ENCODE measurements at regions not wholly inside any gene's neighbourhood (a gene's known extent, or its start where the extent isn't known, plus 50 kb on each side); places are given as distances from the start of the nearest gene placed in this dataset.
A peak's percentile ranks its signal among the peaks of the same experiment; 100 is the strongest.
"Not testable (repeated sequence)": the region's sequence is repeated elsewhere in the genome, so short reads cannot be mapped to it uniquely, and the experiment has no call there.

DNA sequence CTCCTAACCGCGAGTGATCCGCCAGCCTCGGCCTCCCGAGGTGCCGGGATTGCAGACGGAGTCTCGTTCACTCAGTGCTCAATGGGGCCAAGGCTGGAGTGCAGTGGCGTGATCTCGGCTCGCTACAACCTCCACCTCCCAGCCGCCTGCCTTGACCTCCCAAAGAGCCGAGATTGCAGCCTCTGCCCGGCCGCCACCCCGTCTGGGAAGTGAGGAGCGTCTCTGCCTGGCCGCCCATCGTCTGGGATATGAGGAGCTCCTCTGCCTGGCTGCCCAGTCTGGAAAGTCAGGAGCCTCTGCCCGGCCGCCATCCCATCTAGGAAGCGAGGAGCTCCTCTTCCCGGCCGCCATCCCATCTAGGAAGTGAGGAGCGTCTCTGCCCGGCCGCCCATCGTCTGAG is 58.8 kb upstream of the ANKRD30BL start:
- not testable (repeated sequence) for H3K36me3 ChIP-seq (ENCODE audit: control insufficient read depth in 2 of 2, insufficient read depth in 2 of 2, low read length in 2 of 2); H3K27ac ChIP-seq (ENCODE audit: low read length); H3K9ac ChIP-seq (ENCODE audit: low read length in 2 of 2); H3K27me3 ChIP-seq (ENCODE audit: control insufficient read depth in 1 of 2, insufficient read depth in 2 of 2, low read length in 2 of 2); H3K4me3 ChIP-seq (ENCODE audit: low read length in 2 of 2); H3K9me3 ChIP-seq (ENCODE audit: control insufficient read depth in 2 of 2, low read length in 2 of 2); H3K4me1 ChIP-seq (ENCODE audit: control insufficient read depth, insufficient read depth, low read length)

DNA sequence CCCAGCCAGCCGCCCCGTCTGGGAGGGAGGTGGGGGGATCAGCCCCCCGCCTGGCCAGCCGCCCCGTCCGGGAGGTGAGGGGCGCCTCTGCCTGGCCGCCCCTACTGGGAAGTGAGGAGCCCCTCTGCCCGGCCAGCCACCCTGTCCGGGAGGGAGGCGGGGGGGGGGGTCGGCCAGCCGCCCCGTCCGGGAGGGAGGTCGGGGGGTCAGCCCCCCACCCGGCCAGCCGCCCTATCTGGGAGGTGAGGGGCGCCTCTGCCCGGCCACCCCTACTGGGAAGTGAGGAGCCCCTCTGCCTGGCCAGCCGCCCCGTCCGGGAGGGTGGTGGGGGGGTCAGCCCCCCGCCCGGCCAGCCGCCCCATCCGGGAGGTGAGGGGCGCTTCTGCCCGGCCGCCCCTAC is 60.1 kb upstream of the ANKRD30BL start:
- H3K36me3 ChIP-seq (ENCODE audit: control insufficient read depth in 2 of 2, insufficient read depth in 2 of 2, low read length in 2 of 2); H3K4me1 ChIP-seq (ENCODE audit: control insufficient read depth, insufficient read depth, low read length); H3K27ac ChIP-seq (ENCODE audit: low read length); H3K4me3 ChIP-seq (ENCODE audit: low read length in 2 of 2); H3K9ac ChIP-seq (ENCODE audit: low read length in 2 of 2); H3K27me3 ChIP-seq (ENCODE audit: control insufficient read depth in 1 of 2, insufficient read depth in 2 of 2, low read length in 2 of 2); H3K9me3 ChIP-seq (ENCODE audit: control insufficient read depth in 2 of 2, low read length in 2 of 2): not testable (repeated sequence)

DNA sequence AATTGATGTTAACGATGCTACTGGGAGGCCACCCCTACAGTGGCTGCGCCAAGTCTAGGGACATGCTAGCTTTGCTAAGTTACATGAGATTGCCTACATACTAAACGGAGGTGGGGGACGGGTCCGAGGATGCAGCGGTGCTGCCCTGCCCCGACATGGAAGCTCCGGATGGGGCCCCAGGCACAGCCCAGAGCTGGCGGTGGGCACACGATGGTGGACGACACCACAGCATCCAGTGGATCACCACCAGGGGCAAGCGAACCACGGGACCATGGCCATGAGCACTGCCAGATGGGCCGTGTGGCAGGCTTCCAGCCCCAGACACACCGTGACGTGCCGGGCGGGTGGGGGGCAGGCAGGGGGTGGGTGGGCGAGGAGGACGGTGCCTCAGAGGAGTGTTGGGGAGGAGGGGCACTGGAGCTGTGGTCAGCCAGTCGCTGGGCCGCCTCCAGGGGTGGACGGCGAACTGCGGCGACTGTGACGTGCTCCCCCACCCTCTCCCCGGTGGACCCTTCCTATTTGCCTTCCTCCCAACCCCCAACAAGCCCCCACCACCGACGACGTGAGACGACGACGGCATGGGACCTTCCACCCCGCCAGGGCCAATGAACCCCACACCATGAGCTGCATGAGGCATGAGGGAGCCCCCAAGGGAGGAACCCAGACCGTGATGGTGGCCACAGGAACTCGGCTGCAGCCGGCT is 90.6 kb upstream of the ANKRD30BL start:
- H3K4me3 ChIP-seq (ENCODE audit: low read length in 2 of 2) = no peak overlapping the region
- H3K4me1 ChIP-seq (ENCODE audit: control insufficient read depth, insufficient read depth, low read length) = peaks cover 3% of the 10 kb centered on the region
- no peaks in the 10 kb centered on the region for H3K36me3 ChIP-seq (ENCODE audit: control insufficient read depth in 2 of 2, insufficient read depth in 2 of 2, low read length in 2 of 2)
- H3K9ac ChIP-seq (ENCODE audit: low read length in 2 of 2) = no peak overlapping the region
- H3K27ac ChIP-seq (ENCODE audit: low read length) = no peak overlapping the region
- H3K9me3 ChIP-seq (ENCODE audit: control insufficient read depth in 2 of 2, low read length in 2 of 2) = no peaks in the 10 kb centered on the region
- H3K27me3 ChIP-seq (ENCODE audit: control insufficient read depth in 1 of 2, insufficient read depth in 2 of 2, low read length in 2 of 2) = peaks cover 0 to 5% of the 10 kb centered on the region in 2 donors

DNA sequence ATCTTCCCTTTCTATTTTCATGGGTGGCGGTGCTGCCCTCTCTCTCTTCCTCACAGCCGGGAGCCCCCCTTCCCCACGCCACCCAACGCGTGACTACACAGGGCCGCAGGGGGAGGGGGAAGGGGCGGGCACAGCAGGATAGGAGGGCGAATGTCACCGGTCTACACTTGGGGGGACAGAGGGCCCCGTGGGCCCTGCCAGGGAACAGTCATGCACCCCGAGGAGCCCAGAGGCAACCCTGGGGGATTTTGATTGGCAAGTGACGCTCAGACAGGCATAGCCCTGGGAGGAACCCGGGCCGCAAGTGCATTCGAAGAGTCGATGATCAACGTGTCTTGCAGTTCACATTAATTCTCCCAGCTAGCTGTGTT is 91.1 kb upstream of the ANKRD30BL start:
- H3K4me3 ChIP-seq (ENCODE audit: low read length in 2 of 2) = no peak overlapping the region
- H3K4me1 ChIP-seq (ENCODE audit: control insufficient read depth, insufficient read depth, low read length) = peaks cover 3% of the 10 kb centered on the region
- H3K9me3 ChIP-seq (ENCODE audit: control insufficient read depth in 2 of 2, low read length in 2 of 2) = no peaks in the 10 kb centered on the region
- no peaks in the 10 kb centered on the region for H3K36me3 ChIP-seq (ENCODE audit: control insufficient read depth in 2 of 2, insufficient read depth in 2 of 2, low read length in 2 of 2)
- H3K9ac ChIP-seq (ENCODE audit: low read length in 2 of 2) = no peak overlapping the region
- H3K27me3 ChIP-seq (ENCODE audit: control insufficient read depth in 1 of 2, insufficient read depth in 2 of 2, low read length in 2 of 2) = peaks cover 0 to 11% of the 10 kb centered on the region in 2 donors
- H3K27ac ChIP-seq (ENCODE audit: low read length) = no peak overlapping the region

DNA sequence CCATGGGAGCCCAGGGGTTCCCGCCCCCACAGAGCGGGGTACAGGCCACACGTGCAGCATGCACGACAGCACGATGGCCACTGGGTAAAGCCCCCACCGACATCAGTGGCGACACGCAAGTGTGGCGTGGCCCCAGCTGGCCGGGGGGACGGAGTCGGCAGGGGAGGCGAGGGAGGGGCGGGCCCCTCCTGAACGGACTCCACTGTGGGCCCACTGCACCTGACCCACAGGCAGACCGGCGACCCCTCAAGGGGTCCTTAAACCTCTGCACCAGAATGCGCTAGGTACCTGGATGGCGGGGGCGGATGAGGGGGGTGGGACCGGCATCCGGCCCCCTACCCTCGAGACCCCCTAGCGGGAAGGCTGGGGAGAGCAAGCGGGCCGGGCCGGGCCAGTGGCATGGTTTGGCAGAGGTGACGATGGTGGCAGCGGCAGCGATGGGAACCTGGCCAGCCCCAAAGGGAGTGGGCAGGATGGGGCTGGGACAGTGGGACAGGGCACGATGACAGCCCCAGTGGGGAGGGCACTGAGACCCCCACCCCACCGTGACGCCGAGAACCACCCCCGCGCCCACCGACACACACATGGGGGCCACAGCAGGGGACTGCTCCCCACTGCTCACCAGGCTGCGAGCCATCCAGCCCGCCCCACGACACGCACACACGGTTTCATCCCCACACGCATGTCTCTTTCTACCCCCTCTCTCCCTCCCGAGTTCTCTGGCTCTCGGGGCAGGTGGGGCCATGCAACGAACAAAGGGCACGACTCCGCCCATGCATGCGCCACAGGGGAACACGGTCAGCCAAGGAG is 91.9 kb upstream of the ANKRD30BL start:
- Histone ChIP-seq H3K27me3 (ENCODE audit: control insufficient read depth in 1 of 2, insufficient read depth in 2 of 2, low read length in 2 of 2) (peaks cover 0 to 12% of the 10 kb centered on the region in 2 donors), H3K9ac (ENCODE audit: low read length in 2 of 2) (no peak overlapping the region), H3K36me3 (ENCODE audit: control insufficient read depth in 2 of 2, insufficient read depth in 2 of 2, low read length in 2 of 2) (no peaks in the 10 kb centered on the region), H3K4me3 (ENCODE audit: low read length in 2 of 2) (no peak overlapping the region), H3K9me3 (ENCODE audit: control insufficient read depth in 2 of 2, low read length in 2 of 2) (no peaks in the 10 kb centered on the region), H3K27ac (ENCODE audit: low read length) (no peak overlapping the region), H3K4me1 (ENCODE audit: control insufficient read depth, insufficient read depth, low read length) (peaks cover 3% of the 10 kb centered on the region)

DNA sequence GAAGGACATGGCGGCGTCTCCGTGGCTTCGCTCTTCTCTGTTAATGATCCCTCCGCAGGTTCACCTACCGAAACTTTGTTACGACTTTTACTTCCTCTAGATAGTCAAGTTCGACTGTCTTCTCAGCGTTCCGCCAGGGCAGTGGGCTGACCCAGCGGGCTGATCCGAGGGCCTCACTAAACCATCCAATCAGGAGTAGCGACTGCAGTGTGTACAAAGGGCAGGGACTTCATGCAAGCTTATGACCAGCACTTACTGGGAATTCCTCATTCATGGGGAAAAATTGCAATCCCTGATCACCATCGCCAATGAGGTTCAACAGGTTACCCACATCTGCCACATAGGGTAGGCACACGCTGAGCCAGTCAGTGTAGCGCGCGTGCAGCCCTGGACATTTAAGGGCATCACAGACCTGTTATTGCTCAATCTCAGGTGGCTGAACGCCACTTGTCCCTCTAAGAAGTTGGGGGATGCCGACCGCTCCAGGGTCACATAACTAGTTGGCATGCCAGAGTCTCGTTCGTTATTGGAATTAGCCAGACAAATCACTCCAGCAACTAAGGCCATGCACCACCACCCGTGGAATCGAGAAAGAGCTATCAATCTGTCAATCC is 92.7 kb upstream of the ANKRD30BL start:
- H3K9me3 ChIP-seq (ENCODE audit: control insufficient read depth in 2 of 2, low read length in 2 of 2); H3K9ac ChIP-seq (ENCODE audit: low read length in 2 of 2): not testable (repeated sequence)

DNA sequence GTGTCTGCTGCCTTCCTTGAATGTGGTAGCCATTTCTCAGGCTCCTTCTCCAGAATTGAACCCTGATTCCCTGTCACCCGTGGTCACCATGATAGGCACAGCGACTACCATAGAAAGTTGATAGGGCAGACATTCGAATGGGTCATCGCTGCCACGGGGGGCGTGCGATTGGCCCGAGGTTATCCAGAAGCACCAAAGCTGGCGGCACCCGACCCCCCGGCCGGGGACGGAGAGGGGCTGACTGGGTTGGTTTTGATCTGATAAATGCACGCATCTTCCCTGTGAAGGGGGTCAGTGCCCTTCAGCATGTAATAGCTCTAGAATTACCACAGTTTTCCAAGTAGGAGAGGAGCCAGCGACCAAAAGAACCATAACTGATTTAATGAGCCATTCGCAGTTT is 94.0 kb upstream of the ANKRD30BL start:
- Histone ChIP-seq H3K4me3 (ENCODE audit: low read length in 2 of 2) (no peak overlapping the region), H3K27ac (ENCODE audit: low read length) (no peak overlapping the region), H3K4me1 (ENCODE audit: control insufficient read depth, insufficient read depth, low read length) (peaks cover 3% of the 10 kb centered on the region), H3K27me3 (ENCODE audit: control insufficient read depth in 1 of 2, insufficient read depth in 2 of 2, low read length in 2 of 2) (peaks cover 0 to 12% of the 10 kb centered on the region in 2 donors), H3K36me3 (ENCODE audit: control insufficient read depth in 2 of 2, insufficient read depth in 2 of 2, low read length in 2 of 2) (no peaks in the 10 kb centered on the region), H3K9ac (ENCODE audit: low read length in 2 of 2) (no peak overlapping the region), H3K9me3 (ENCODE audit: control insufficient read depth in 2 of 2, low read length in 2 of 2) (no peaks in the 10 kb centered on the region)

More for the DNA sequence above, 92.7 kb upstream of the ANKRD30BL start:
- peaks cover 0 to 12% of the 10 kb centered on the region in 2 donors for H3K27me3 ChIP-seq (ENCODE audit: control insufficient read depth in 1 of 2, insufficient read depth in 2 of 2, low read length in 2 of 2)
- H3K27ac ChIP-seq (ENCODE audit: low read length); H3K4me1 ChIP-seq (ENCODE audit: control insufficient read depth, insufficient read depth, low read length); H3K36me3 ChIP-seq (ENCODE audit: control insufficient read depth in 2 of 2, insufficient read depth in 2 of 2, low read length in 2 of 2); H3K4me3 ChIP-seq (ENCODE audit: low read length in 2 of 2): not testable (repeated sequence)

DNA sequence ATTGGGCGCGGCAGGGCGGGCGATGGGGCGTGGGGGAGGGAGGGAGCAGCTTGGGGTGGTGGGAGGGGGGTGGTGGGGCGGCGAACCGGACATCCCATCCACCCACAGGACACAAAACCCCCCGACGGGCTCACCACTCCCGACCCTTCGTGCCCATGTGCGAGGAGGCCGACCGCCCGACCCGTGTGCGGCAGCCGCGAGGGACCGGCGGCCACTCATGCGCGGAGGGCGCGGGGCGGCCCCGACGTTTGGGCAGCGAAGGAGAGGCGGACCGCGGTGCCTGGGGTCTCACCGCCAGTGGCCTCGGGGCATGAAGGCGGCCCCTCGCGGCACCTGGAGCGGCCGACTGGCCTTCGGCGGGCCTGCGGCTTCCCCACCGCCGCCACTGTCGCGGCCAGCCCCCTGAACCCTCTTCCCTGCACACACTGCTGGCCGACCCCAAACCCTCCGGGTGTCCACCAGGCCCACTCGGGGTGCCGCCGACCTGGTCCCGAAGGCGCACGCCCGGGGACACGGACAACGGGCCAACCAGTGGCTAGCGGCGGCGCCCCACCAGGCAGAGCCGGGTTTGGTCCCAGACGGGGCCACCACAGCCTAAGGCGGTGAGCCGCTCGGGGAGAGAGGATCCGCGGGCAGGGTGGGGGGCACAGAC is 94.6 kb upstream of the ANKRD30BL start:
- Histone ChIP-seq H3K27ac (ENCODE audit: low read length) (no peak overlapping the region), H3K9ac (ENCODE audit: low read length in 2 of 2) (no peak overlapping the region), H3K9me3 (ENCODE audit: control insufficient read depth in 2 of 2, low read length in 2 of 2) (no peaks in the 10 kb centered on the region), H3K27me3 (ENCODE audit: control insufficient read depth in 1 of 2, insufficient read depth in 2 of 2, low read length in 2 of 2) (peaks cover 0 to 12% of the 10 kb centered on the region in 2 donors), H3K4me3 (ENCODE audit: low read length in 2 of 2) (no peak overlapping the region), H3K4me1 (ENCODE audit: control insufficient read depth, insufficient read depth, low read length) (peaks cover 3% of the 10 kb centered on the region), H3K36me3 (ENCODE audit: control insufficient read depth in 2 of 2, insufficient read depth in 2 of 2, low read length in 2 of 2) (no peaks in the 10 kb centered on the region)

DNA sequence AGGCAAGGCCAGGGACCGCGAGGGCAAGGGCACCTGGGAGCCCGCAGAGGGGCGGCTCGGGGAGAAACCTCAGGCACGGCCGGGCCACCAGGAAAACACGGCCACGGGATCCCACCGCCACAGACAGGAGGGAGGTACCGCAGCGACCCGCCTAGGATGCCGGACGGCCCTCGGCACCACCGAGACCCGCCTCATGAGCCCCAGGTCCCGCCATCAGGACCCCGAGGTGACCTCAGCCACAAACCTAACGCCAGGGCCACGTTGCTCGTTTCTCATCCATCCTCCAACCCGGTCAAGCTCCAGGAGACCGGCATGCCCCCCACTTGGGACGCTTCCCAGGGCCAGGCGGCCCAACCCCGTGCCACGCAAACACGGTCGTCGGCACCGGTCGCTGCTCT is 95.2 kb upstream of the ANKRD30BL start:
- not testable (repeated sequence) for H3K27ac ChIP-seq (ENCODE audit: low read length); H3K9me3 ChIP-seq (ENCODE audit: control insufficient read depth in 2 of 2, low read length in 2 of 2); H3K9ac ChIP-seq (ENCODE audit: low read length in 2 of 2); H3K36me3 ChIP-seq (ENCODE audit: control insufficient read depth in 2 of 2, insufficient read depth in 2 of 2, low read length in 2 of 2); H3K4me1 ChIP-seq (ENCODE audit: control insufficient read depth, insufficient read depth, low read length)
- Histone ChIP-seq H3K27me3 (ENCODE audit: control insufficient read depth in 1 of 2, insufficient read depth in 2 of 2, low read length in 2 of 2) (peaks cover 0 to 12% of the 10 kb centered on the region in 2 donors), H3K4me3 (ENCODE audit: low read length in 2 of 2) (peak overlapping the region; percentile 40)

DNA sequence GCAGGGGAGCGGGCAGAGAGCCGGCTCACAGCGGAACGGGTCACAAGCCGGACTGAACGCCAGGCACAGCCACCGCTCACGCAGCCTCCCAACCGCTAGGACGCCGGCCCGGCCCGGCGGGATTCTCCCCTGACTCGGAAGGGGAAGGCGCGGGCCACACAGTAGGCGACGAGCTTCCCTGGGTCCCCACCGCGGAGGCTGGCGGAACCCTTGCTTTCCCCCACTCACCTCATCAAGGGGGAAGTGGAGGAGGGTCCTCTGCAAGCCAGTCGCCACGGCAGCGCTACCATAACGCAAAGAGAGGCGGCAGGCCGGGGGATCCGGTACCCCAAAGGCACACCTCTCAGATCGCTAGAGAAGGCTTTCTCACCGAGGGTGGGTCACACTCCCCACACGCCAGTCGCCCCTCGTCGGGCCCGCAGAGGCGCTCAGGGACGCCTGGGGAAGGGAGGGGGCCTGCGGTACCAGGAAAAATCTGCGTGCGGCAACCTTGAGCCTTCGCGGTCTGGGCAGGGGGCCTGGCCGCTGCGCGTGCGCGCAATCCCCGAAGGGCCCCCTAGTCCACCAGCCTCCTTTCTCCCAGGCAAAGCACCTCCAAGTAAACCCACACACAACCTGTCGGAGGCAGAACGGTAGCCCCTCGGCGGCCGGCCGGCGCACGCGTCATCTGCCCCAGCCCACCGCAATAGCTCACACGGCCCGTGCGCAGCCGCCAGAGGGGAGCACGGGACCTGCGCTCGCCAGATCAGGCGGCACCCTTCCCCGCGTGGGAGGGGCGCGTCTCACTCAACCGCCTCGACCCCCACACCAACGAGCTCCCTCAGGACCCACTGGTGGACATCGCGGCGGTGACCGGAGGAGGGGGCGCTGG is 95.8 kb upstream of the ANKRD30BL start:
- not testable (repeated sequence) for H3K4me1 ChIP-seq (ENCODE audit: control insufficient read depth, insufficient read depth, low read length); H3K9ac ChIP-seq (ENCODE audit: low read length in 2 of 2); H3K27ac ChIP-seq (ENCODE audit: low read length); H3K9me3 ChIP-seq (ENCODE audit: control insufficient read depth in 2 of 2, low read length in 2 of 2); H3K36me3 ChIP-seq (ENCODE audit: control insufficient read depth in 2 of 2, insufficient read depth in 2 of 2, low read length in 2 of 2)
- peak overlapping the region; percentile 40 for H3K4me3 ChIP-seq (ENCODE audit: low read length in 2 of 2)
- H3K27me3 ChIP-seq (ENCODE audit: control insufficient read depth in 1 of 2, insufficient read depth in 2 of 2, low read length in 2 of 2) = peaks cover 0 to 12% of the 10 kb centered on the region in 2 donors
